ENCODE measurements at regions not wholly inside any gene's neighbourhood (a gene's known extent, or its start where the extent isn't known, plus 50 kb on each side); places are given as distances from the start of the nearest gene placed in this dataset.
"Not testable (repeated sequence)": the region's sequence is repeated elsewhere in the genome, so short reads cannot be mapped to it uniquely, and the experiment has no call there.

- DNase-seq (ENCODE audit: low read depth) = no peak
Measured at GRCh38 chr13:60924856-60925255, 490.8 kb downstream of the PCDH20 start.

- DNase-seq (ENCODE audit: low read depth) = no peak
Measured at GRCh38 chr13:60922576-60923231, 492.9 kb downstream of the PCDH20 start.

GRCh38 chr13:60893801-60894200, 496.8 kb downstream of the TDRD3 start:
- no peak for DNase-seq (ENCODE audit: low read depth)

- DNase-seq (ENCODE audit: low read depth) = no peak
Measured at GRCh38 chr13:60887711-60888110, 490.7 kb downstream of the TDRD3 start.

- no peak for DNase-seq (ENCODE audit: low read depth)
Measured at GRCh38 chr13:60881507-60881906, 484.5 kb downstream of the TDRD3 start.

- DNase-seq (ENCODE audit: low read depth) = no peak
Measured at GRCh38 chr13:60873116-60873515, 476.1 kb downstream of the TDRD3 start.

- DNase-seq (ENCODE audit: low read depth) = no peak
Measured at GRCh38 chr13:60869941-60870613, 473.1 kb downstream of the TDRD3 start.

GRCh38 chr13:60869225-60869624, 472.2 kb downstream of the TDRD3 start:
- no peak for DNase-seq (ENCODE audit: low read depth)

GRCh38 chr13:60862036-60862435, 465.0 kb downstream of the TDRD3 start:
- no peak for DNase-seq (ENCODE audit: low read depth)

- no peak for DNase-seq (ENCODE audit: low read depth)
Measured at GRCh38 chr13:60857698-60858097, 460.7 kb downstream of the TDRD3 start.

- no peak for DNase-seq (ENCODE audit: low read depth)
Measured at GRCh38 chr13:60852886-60853285, 455.9 kb downstream of the TDRD3 start.

- no peak for DNase-seq (ENCODE audit: low read depth)
Measured at GRCh38 chr13:60851378-60851777, 454.4 kb downstream of the TDRD3 start.

GRCh38 chr13:60850526-60850925, 453.5 kb downstream of the TDRD3 start:
- DNase-seq (ENCODE audit: low read depth) = no peak

GRCh38 chr13:60838581-60838980, 441.6 kb downstream of the TDRD3 start:
- no peak for DNase-seq (ENCODE audit: low read depth)

GRCh38 chr13:60837806-60838205, 440.8 kb downstream of the TDRD3 start:
- no peak for DNase-seq (ENCODE audit: low read depth)

GRCh38 chr13:60836821-60837220, 439.8 kb downstream of the TDRD3 start:
- no peak for DNase-seq (ENCODE audit: low read depth)

GRCh38 chr13:60811581-60811980, 414.6 kb downstream of the TDRD3 start:
- DNase-seq (ENCODE audit: low read depth) = no peak

- DNase-seq (ENCODE audit: low read depth) = not testable (repeated sequence)
Measured at GRCh38 chr13:60805640-60806039, 408.6 kb downstream of the TDRD3 start.

GRCh38 chr13:60798503-60798902, 401.5 kb downstream of the TDRD3 start:
- DNase-seq (ENCODE audit: low read depth) = no peak

GRCh38 chr13:60797112-60797511, 400.1 kb downstream of the TDRD3 start:
- no peak for DNase-seq (ENCODE audit: low read depth)

GRCh38 chr13:60794751-60795150, 397.7 kb downstream of the TDRD3 start:
- no peak for DNase-seq (ENCODE audit: low read depth)

GRCh38 chr13:60790620-60791019, 393.6 kb downstream of the TDRD3 start:
- no peak for DNase-seq (ENCODE audit: low read depth)

- no peak for DNase-seq (ENCODE audit: low read depth)
Measured at GRCh38 chr13:60788156-60788829, 391.3 kb downstream of the TDRD3 start.
